ENCODE measurements at regions not wholly inside any gene's neighbourhood (a gene's known extent, or its start where the extent isn't known, plus 50 kb on each side); places are given as distances from the start of the nearest gene placed in this dataset.
"Not testable (repeated sequence)": the region's sequence is repeated elsewhere in the genome, so short reads cannot be mapped to it uniquely, and the experiment has no call there.

- no peak for DNase-seq (ENCODE audit: low read depth in 3 of 3)
Measured at GRCh38 chr7:34390103-34390502, 267.9 kb upstream of the NPSR1 start.

GRCh38 chr7:34392972-34393371 lies 265.0 kb upstream of the NPSR1 start:
- no peak for DNase-seq (ENCODE audit: low read depth in 3 of 3)

DNA sequence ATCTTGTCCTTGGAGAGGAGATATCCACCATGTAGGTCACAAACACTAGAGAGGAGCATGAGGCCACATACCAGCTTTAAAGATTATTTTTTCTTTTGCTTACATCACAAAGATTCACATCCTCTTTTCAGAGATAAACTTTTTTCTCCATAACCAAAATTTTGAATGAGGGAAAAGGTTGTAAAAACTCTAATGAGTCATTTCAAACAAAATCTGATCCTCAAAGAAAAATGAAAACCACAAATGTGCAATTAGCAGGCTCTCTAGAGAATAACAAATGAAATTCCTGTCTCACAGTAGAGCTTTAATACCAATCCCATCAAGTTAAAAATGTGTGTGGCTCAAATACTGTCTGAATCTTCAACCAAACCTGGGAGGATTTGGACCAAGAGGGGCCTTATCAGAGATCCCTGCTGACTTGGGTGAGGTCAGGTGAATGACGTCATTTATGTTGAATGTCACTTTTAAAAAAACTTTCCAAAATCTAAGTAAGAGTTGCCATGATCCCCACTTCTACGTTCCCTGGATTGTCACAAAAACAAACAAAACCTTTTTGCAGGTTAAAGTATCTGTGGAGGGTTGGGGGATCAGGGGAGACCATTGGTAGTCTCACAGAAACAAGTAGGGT lies 261.5 kb upstream of the NPSR1 start:
- no peak for DNase-seq (ENCODE audit: low read depth in 3 of 3)

DNA sequence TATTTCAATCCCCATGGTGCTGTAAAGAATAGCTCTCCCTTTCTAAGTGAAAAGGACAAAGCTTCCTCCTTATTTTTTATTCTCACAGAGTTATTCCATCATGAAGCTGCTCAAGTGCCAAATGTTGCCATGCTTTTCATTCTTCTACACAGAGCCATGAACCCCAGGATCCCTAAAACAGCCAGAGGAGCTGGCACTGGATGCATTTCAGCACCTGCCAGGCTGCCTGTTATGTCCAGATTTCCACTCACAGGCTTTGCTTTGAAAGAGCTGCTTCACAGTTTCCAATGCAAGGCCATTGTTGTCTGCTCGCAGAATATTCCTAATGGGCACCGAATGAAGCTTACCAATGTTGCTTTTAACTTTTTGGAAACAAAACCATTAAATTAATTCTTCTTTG lies 256.2 kb upstream of the NPSR1 start:
- no peak for DNase-seq (ENCODE audit: low read depth in 3 of 3)

DNA sequence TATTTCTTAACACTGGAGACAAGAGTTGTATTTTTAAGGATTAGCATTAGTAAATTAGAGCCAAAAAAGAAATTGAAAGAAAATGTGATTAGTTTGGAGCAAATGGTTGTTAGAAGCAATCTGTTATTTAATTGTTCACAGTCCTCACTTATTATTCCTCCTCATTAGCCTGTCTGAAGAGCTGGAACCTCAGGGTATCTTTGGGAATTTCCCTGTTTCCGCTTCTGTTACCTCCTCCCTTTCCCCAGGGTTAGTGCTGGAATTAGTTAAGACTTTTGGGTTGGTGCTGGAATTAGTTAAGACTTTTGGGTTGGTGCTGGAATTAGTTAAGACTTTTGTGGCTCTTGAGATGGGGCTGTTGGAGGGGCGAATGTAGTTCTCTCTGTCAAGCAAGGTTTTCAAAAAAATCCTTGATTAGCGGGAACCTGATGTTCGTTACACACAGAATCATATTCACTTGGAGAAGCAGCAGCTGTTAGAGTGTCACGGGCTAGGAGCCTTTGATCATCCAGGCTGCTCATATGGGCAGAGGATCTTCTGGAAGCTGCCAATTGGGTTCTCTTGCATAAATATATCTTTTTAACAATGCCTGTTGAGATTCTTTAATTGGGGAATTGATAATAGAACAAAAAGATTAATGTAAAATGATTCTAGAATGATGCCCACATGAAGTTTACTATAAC lies 251.0 kb upstream of the NPSR1 start:
- no peak for DNase-seq (ENCODE audit: low read depth in 3 of 3)

DNA sequence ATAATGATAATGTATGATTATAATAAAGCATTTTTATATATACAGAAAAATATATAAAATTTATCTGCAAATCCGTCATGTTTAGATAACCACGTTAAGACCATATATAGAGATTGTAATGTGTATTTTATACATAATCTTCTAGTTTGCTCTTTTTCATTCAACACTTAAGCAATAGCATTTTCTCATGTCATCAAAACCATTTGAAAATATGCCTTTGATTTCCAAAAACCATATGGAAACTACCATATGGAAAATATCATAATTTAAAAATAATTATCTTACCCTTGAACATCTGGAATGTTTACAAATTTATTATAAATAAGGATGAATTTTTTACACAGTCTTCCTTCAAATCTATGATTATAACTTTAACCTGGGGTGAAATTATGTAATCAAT lies 250.4 kb upstream of the NPSR1 start:
- no peak for DNase-seq (ENCODE audit: low read depth in 3 of 3)

DNA sequence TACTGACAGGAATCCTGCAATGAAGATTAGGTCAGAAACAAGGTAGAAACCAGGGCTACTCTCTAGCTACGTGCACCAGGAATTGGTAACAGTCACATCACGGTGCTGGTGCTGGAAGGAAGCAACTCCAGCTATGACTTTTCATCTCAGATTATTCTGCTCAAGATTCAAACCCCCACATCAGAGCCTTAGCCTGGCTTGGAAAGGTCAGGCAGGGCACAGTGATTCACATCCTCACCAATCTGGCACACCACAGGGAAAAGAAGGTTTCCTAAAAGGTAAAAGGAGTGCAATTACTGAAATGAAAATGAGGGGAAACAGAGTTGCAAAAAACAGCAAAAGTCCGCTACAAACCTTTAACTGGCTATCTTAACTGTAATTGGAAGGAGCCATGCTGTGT lies 240.2 kb upstream of the NPSR1 start:
- no peak for DNase-seq (ENCODE audit: low read depth in 3 of 3)

- no peak for DNase-seq (ENCODE audit: low read depth in 3 of 3)
Measured at GRCh38 chr7:34421526-34421925, 236.5 kb upstream of the NPSR1 start.

DNA sequence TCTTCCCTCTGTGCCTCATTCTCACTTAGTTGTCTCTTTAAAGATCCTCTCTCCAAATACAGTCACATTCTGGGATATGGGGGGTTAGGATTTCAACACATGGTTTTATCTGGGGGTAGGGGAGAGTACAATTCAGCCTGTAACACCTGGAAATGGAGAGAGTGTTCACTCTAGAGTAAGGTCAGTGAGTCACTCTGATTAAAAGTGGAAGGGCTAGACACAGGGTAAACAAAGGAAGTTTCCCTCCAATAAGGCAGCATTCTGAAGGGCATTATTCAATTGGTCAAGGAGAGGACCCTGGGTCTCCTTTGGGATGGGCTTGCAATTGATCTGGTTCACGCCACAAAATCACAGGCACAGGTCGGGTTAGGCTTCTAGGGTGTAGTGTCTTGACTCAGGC lies 232.8 kb upstream of the NPSR1 start:
- DNase-seq (ENCODE audit: low read depth in 3 of 3): no peak

DNA sequence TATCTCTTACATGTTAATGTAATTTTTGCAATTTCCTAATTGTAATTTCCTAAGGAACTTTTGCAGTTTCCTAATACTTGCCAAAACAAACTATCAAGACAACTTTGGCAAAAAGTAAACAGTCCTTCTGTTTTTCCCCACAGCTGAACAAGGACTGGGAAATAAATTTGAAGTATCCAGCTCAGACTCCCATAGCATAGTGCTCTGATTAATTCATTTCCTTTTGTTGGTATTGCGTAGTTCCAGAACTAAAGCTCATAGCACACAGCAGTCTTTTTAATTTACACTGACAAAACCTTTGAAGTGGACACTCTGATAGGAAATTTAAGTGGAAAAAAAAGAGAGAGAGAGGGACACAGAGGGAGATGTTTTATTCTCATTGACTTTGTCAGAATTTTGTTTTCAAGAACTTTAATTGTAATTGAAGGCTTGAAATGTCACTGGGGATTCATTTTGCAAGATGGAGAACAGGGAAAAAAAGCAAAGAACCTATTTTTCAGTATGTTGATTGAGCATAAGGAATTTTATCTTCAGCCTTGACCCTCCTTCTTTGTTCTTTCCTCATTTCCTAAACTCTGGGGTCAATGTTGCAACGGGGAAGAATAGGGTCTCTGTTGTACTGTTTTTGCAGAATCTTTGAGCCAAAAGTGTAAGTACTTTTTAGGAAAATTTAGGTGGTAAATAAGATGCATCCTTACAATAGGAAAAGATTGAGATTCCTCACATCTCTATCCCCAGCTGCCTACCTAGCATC lies 232.2 kb upstream of the NPSR1 start:
- no peak for DNase-seq (ENCODE audit: low read depth in 3 of 3)

- DNase-seq (ENCODE audit: low read depth in 3 of 3): no peak
Measured at GRCh38 chr7:34430456-34430855, 227.6 kb upstream of the NPSR1 start.

- DNase-seq (ENCODE audit: low read depth in 3 of 3): no peak
Measured at GRCh38 chr7:34438436-34438835, 219.6 kb upstream of the NPSR1 start.

DNA sequence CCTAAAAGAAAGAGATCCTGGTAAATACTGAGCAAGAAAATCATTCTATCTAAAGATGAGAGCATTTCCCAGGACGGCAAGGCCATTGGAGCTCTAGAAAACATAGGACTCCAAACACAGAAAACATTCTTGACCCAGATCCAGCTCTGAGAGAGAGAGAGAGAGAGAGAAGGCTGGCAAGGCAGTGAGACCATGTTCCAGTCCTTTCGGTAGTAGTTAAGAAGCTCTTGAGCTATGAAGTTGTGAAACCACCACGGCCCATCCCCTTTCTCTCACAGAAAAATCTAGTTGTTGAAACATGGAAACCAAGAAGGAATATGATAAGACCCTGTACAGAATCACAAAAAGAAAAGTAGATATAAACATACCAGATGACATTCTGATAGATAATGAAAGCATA lies 212.4 kb upstream of the NPSR1 start:
- DNase-seq (ENCODE audit: low read depth in 3 of 3): no peak

DNA sequence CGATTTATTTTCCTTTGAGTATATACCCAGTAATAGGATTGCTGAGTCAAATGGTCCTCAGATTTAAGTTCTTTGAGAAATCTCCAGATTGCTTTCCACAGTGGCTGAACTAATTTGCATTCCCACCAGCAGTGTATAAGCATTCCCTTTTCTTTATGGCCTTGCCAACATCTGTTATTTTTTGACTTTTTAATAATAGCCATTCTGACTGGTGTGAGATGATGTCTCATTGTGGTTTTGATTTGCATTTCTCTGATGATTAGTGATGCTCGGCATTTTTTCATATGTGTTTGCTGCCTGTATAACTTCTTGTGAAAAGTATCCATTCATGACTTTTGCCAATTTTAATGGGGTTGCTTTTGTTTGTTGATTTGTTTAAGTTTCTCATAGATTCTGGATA lies 209.5 kb upstream of the NPSR1 start:
- not testable (repeated sequence) for DNase-seq (ENCODE audit: low read depth in 3 of 3)

GRCh38 chr7:34449765-34450164 lies 208.3 kb upstream of the NPSR1 start:
- no peak for DNase-seq (ENCODE audit: low read depth in 3 of 3)

GRCh38 chr7:34451183-34451582 lies 206.8 kb upstream of the NPSR1 start:
- DNase-seq (ENCODE audit: low read depth in 3 of 3): no peak

DNA sequence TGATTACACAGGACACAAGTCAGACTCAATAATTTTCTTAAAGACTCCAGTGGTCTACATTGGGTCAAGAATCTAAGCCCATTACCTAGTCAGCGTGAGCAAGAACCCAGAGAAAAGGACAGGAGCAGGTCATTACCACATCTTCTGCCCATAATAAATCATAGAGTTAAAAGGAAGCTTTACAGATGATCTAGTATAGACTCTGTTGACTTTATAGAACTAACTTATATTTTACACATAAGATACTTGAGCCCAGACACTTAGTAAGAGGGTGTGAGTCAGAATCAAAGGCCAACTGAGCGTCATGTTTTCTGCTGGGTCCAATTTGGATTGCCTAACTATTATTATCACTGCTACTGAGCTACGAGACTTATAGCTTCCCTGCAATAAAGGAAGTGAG lies 206.1 kb upstream of the NPSR1 start:
- DNase-seq (ENCODE audit: low read depth in 3 of 3): no peak

GRCh38 chr7:34452363-34452762 lies 205.7 kb upstream of the NPSR1 start:
- no peak for DNase-seq (ENCODE audit: low read depth in 3 of 3)

DNA sequence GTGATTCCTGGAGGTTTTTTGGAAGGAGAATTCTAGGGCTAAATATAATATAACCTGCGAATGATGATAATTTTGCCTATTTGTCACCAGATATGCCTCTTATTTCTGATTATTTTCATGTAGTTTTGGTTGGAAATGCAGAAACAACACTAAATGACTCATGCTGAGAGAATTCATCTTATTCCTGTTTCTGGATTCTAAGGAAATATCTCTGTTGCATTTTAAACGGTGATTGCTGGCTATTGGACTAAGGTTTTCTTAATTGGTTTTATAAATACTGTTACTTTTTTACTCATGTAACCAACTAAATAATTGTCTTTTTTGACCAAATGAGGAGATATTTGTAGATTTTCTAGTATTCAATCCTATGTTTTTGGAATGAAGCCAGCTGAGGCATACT lies 204.9 kb upstream of the NPSR1 start:
- no peak for DNase-seq (ENCODE audit: low read depth in 3 of 3)

- DNase-seq (ENCODE audit: low read depth in 3 of 3): no peak
Measured at GRCh38 chr7:34454381-34454780, 203.6 kb upstream of the NPSR1 start.

DNA sequence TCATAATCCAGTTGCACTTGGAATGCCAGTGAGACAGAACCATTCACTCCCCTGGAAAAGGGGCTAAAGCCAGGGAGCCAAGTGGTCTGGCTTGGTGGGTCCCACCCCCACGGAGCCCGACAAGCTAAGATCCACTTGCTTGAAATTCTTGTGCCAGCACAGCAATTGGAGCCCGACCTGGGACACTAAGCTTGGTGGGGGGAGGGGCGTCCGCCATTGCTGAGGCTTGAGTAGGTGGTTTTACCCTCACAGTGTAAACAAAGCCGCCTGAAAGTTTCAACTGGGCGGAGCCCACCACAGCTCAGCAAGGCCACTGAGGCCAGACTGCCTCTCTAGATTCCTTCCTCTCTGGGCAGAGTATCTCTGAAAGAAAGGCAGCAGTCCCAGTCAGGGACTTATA lies 200.7 kb upstream of the NPSR1 start:
- no peak for DNase-seq (ENCODE audit: low read depth in 3 of 3)

DNA sequence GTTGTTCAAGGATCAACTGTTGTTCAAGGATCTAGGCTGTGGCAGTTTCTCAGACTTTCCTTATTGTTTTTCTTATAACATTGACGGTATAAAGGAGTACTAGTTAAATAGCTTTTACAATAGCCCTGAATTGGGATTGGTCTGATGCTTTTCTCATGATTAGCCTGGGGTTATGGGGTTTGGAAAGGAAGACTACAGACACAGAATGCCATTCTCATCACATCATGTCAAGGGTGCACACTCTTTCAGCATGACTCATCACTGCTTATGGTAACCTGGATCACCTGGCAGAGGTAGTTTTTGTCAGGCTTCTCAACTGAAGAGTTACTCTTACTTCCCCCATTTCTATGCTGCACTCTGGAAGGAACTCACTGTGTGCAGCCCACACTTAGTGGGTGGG lies 194.2 kb upstream of the NPSR1 start:
- no peak for DNase-seq (ENCODE audit: low read depth in 3 of 3)

DNA sequence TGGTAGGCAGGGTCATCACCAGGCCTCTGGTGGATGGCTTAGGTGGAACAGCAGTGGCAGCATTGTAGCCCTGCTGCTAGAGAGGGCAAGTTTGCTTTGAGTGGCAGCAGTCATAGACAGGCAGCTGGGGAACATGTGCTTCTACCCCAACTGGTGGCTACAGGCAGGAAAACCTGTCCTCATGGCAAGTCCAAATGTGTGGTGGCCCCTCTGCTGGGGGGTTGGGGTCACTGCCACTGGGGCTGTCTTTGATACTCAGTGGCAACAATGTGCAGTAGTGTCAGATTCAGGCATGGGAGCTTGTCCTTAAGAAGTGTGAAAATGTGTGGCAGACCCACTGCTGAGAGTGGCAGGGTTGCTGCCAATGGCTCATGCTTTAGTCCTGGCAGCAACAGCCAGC lies 186.2 kb upstream of the NPSR1 start:
- DNase-seq (ENCODE audit: low read depth in 3 of 3): no peak
